ENCODE measurements at regions not wholly inside any gene's neighbourhood (a gene's known extent, or its start where the extent isn't known, plus 50 kb on each side); places are given as distances from the start of the nearest gene placed in this dataset.
"Not testable (repeated sequence)": the region's sequence is repeated elsewhere in the genome, so short reads cannot be mapped to it uniquely, and the experiment has no call there.

DNA sequence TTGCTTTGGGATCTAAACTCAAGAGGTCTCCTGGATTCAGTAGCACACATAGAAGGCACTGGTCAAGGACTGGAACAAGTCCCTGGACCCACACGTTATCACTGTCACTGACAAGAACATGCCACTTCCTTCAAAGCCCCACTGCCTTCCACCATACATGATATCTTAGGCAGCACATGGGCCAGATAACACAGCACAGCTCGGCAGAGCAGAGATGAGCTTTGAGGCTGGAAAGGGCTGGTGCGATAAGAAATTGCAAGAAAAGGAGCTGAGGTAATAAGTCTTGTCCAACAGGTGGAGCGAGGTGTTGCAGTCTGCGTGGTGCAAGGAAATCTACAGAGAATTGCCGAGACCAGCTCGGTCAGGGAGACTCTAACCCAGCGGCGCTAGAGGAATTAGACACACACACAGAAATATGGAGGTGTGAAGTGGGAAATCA is 139.8 kb upstream of the CDK13 start:
- no peaks in the 10 kb centered on the region for H3K36me3 Mint-ChIP-seq
- H3K4me1 Mint-ChIP-seq (ENCODE audit: low read depth) = no peaks in the 10 kb centered on the region
- no peak overlapping the region for H3K27ac Mint-ChIP-seq
- H3K9me3 Mint-ChIP-seq (ENCODE audit: low read depth) = no peaks in the 10 kb centered on the region
- H3K27me3 Mint-ChIP-seq = peaks cover under 1% of the 10 kb centered on the region
- H3K4me3 Mint-ChIP-seq = no peak overlapping the region

DNA sequence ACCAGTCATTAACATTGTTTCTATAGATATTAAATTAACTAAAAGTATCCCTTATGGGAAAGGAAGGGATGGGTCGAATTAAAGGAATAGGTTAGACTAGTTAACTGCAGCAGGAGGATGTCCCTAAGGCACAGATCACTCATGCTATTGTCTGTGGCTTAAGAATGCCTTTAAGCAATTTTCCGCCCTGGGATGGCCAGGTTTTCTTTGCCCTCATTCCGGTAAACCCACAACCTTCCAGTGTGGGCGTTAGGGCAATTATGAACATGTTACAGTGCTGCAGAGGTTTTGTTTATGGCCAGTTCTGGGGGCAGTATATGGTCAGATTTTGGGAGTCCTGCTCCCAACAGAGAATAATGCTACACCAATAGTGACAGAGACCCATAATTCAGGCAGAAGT is 139.3 kb upstream of the CDK13 start:
- Mint-ChIP-seq H3K9me3 (ENCODE audit: low read depth) (no peaks in the 10 kb centered on the region), H3K4me1 (ENCODE audit: low read depth) (no peaks in the 10 kb centered on the region)

GRCh38 chr7:39811161-39811614 is 138.9 kb upstream of the CDK13 start:
- no peaks in the 10 kb centered on the region for H3K9me3 Mint-ChIP-seq (ENCODE audit: low read depth)
- H3K4me1 Mint-ChIP-seq (ENCODE audit: low read depth) = no peaks in the 10 kb centered on the region
- H3K27ac Mint-ChIP-seq = no peak overlapping the region
- no peak overlapping the region for H3K4me3 Mint-ChIP-seq
- peaks cover 3% of the 10 kb centered on the region for H3K27me3 Mint-ChIP-seq
- no peaks in the 10 kb centered on the region for H3K36me3 Mint-ChIP-seq

More for the DNA sequence above, 139.3 kb upstream of the CDK13 start:
- Mint-ChIP-seq H3K4me3 (no peak overlapping the region), H3K27ac (no peak overlapping the region), H3K27me3 (peaks cover 2% of the 10 kb centered on the region), H3K36me3 (no peaks in the 10 kb centered on the region)

- Mint-ChIP-seq H3K36me3 (no peaks in the 10 kb centered on the region), H3K4me1 (ENCODE audit: low read depth) (no peaks in the 10 kb centered on the region), H3K27me3 (peaks cover 17% of the 10 kb centered on the region), H3K4me3 (no peak overlapping the region), H3K27ac (no peak overlapping the region), H3K9me3 (ENCODE audit: low read depth) (no peaks in the 10 kb centered on the region)
Measured at GRCh38 chr7:39816462-39817060, 133.5 kb upstream of the CDK13 start.

DNA sequence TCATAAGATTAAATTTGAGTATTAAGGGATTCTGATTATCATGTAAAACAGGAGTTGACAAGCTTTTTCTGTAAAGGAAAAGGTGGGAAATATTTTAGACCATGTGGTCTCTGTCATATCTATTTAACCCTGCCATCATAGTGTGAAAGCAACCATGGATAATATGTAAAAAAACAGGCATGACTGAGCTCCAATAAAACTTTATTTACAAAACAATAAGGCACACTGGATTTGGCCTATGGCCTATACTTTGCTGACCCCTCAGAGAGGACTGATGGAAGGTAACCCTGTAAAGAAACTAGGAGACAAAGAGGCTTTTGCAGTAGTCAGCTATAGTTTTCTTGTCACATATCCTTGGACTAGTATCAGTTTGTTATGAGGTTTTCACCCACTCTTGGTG is 130.5 kb upstream of the CDK13 start:
- Mint-ChIP-seq H3K27ac (no peak overlapping the region), H3K9me3 (ENCODE audit: low read depth) (no peaks in the 10 kb centered on the region), H3K36me3 (no peaks in the 10 kb centered on the region), H3K27me3 (peaks cover 27% of the 10 kb centered on the region), H3K4me1 (ENCODE audit: low read depth) (no peaks in the 10 kb centered on the region), H3K4me3 (no peak overlapping the region)

GRCh38 chr7:39824456-39825200 is 125.4 kb upstream of the CDK13 start:
- H3K4me3 Mint-ChIP-seq = no peak overlapping the region
- H3K27me3 Mint-ChIP-seq = peaks cover 34% of the 10 kb centered on the region
- H3K27ac Mint-ChIP-seq = no peak overlapping the region
- H3K4me1 Mint-ChIP-seq (ENCODE audit: low read depth) = no peaks in the 10 kb centered on the region
- no peaks in the 10 kb centered on the region for H3K9me3 Mint-ChIP-seq (ENCODE audit: low read depth)
- no peaks in the 10 kb centered on the region for H3K36me3 Mint-ChIP-seq

GRCh38 chr7:39825401-39825980 is 124.6 kb upstream of the CDK13 start:
- H3K27ac Mint-ChIP-seq = no peak overlapping the region
- H3K4me1 Mint-ChIP-seq (ENCODE audit: low read depth) = no peaks in the 10 kb centered on the region
- H3K4me3 Mint-ChIP-seq = no peak overlapping the region
- H3K9me3 Mint-ChIP-seq (ENCODE audit: low read depth) = no peaks in the 10 kb centered on the region
- H3K36me3 Mint-ChIP-seq = no peaks in the 10 kb centered on the region
- H3K27me3 Mint-ChIP-seq = peaks cover 34% of the 10 kb centered on the region

DNA sequence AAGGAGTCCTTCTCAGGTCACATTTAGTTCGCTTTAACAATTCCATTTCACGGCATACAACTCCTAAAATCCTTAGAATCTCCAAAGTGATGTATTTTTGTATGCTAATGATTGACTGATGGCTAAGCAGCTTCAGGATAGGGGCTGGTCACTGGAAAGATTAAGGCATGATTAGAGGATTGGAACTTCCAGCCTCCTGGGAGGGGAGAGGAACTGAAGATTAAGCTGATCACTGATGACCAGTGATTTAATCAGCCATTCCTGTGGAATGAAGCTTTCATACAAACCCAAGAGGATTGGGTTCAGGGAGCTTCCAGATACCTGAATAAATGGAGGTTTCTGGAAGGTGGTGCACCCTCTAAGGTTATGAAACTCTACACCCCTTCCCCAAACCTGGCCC is 123.9 kb upstream of the CDK13 start:
- no peak overlapping the region for H3K27ac Mint-ChIP-seq
- H3K36me3 Mint-ChIP-seq = no peaks in the 10 kb centered on the region
- H3K4me1 Mint-ChIP-seq (ENCODE audit: low read depth) = no peaks in the 10 kb centered on the region
- no peaks in the 10 kb centered on the region for H3K9me3 Mint-ChIP-seq (ENCODE audit: low read depth)
- H3K27me3 Mint-ChIP-seq = peaks cover 34% of the 10 kb centered on the region
- H3K4me3 Mint-ChIP-seq = no peak overlapping the region

- H3K36me3 Mint-ChIP-seq = no peaks in the 10 kb centered on the region
- H3K4me1 Mint-ChIP-seq (ENCODE audit: low read depth) = peaks cover under 1% of the 10 kb centered on the region
- no peak overlapping the region for H3K4me3 Mint-ChIP-seq
- H3K27me3 Mint-ChIP-seq = peaks cover 35% of the 10 kb centered on the region
- no peaks in the 10 kb centered on the region for H3K9me3 Mint-ChIP-seq (ENCODE audit: low read depth)
- no peak overlapping the region for H3K27ac Mint-ChIP-seq
Measured at GRCh38 chr7:39827571-39827970, 122.5 kb upstream of the CDK13 start.

DNA sequence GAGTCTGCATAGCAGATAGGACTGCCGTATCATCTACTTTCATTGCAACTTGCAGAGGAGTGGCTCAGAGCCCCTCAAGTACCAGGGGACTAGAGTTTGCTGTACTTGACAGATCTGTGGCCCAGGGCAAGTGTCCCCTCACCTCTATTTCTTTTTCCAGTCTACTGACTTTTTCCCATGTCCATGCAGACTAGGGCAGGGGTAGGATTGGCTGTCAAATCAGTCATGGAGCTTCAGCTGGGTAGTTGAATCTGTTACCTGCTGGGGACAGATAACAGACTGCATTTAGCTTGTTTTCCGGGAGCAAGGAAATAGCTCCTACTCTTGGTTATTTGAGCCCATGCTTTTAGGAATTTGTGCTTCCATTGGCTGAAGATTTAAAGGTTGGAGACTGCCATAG is 121.0 kb upstream of the CDK13 start:
- Mint-ChIP-seq H3K36me3 (no peaks in the 10 kb centered on the region), H3K4me1 (ENCODE audit: low read depth) (peaks cover 5% of the 10 kb centered on the region), H3K9me3 (ENCODE audit: low read depth) (no peaks in the 10 kb centered on the region), H3K27ac (no peak overlapping the region), H3K4me3 (no peak overlapping the region), H3K27me3 (peaks cover 34% of the 10 kb centered on the region)

- Mint-ChIP-seq H3K27me3 (peaks cover 46% of the 10 kb centered on the region), H3K9me3 (ENCODE audit: low read depth) (no peaks in the 10 kb centered on the region), H3K4me1 (ENCODE audit: low read depth) (peaks cover 5% of the 10 kb centered on the region), H3K36me3 (no peaks in the 10 kb centered on the region), H3K4me3 (peak overlapping the region; percentile 63), H3K27ac (no peak overlapping the region)
Measured at GRCh38 chr7:39832519-39833085, 117.5 kb upstream of the CDK13 start.

- Mint-ChIP-seq H3K4me3 (peak overlapping the region; percentile 73), H3K27me3 (peaks cover 44% of the 10 kb centered on the region)
- not testable (repeated sequence) for H3K4me1 Mint-ChIP-seq (ENCODE audit: low read depth); H3K27ac Mint-ChIP-seq; H3K9me3 Mint-ChIP-seq (ENCODE audit: low read depth); H3K36me3 Mint-ChIP-seq
Measured at GRCh38 chr7:39833180-39833799, 116.8 kb upstream of the CDK13 start.

DNA sequence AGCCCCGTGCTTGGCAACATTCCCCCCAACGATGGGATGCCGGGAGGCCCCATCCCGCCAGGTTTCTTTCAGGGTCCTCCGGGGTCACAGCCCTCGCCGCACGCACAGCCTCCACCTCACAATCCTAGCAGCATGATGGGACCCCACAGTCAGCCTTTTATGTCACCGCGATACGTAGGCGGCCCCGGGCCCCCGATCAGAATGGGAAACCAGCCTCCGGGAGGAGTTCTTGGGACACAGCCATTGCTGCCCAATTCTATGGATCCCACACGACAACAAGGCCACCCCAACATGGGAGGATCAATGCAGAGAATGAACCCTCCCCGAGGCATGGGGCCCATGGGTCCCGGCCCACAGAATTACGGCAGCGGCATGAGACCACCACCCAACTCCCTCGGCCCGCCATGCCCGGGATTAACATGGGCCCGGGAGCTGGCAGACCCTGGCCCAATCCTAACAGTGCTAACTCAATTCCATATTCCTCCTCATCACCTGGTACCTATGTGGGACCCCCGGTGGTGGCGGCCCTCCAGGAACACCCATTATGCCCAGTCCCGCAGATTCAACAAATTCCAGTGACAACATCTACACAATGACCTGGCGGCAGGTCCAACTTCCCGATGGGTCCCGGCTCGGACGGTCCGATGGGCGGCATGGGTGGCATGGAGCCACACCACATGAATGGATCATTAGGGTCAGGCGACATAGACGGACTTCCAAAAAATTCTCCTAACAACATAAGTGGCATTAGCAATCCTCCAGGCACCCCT is 116.0 kb upstream of the CDK13 start:
- not testable (repeated sequence) for H3K36me3 Mint-ChIP-seq; H3K9me3 Mint-ChIP-seq (ENCODE audit: low read depth); H3K27ac Mint-ChIP-seq; H3K4me1 Mint-ChIP-seq (ENCODE audit: low read depth)
- Mint-ChIP-seq H3K27me3 (peaks cover 41% of the 10 kb centered on the region), H3K4me3 (peak overlapping the region; percentile 73)

- Mint-ChIP-seq H3K27ac (no peak overlapping the region), H3K9me3 (ENCODE audit: low read depth) (no peaks in the 10 kb centered on the region), H3K27me3 (peaks cover 36% of the 10 kb centered on the region), H3K4me1 (ENCODE audit: low read depth) (peaks cover 3% of the 10 kb centered on the region), H3K36me3 (no peaks in the 10 kb centered on the region), H3K4me3 (no peak overlapping the region)
Measured at GRCh38 chr7:39838326-39838725, 111.7 kb upstream of the CDK13 start.
